GM12872 (cell line): ENCODE measurements at regions not wholly inside any gene's neighbourhood (a gene's known extent, or its start where the extent isn't known, plus 50 kb on each side); places are given as distances from the start of the nearest gene placed in this dataset.

Experiments used
- CTCF ChIP-seq: IDR thresholded peaks from 3 replicates; pipeline ENCODE4 v1.5.1; 2011; ENCODE audit warnings: low read depth, mild to moderate bottlenecking, low read length, moderate library complexity; ENCODE audit not compliant: insufficient read depth

GRCh38 chr18:67074309-67074708, 442.2 kb downstream of the DSEL start:
- no peak for TF ChIP-seq CTCF

GRCh38 chr18:67072791-67073190, 443.7 kb downstream of the DSEL start:
- TF ChIP-seq CTCF: no peak

GRCh38 chr18:67068608-67069007, 447.9 kb downstream of the DSEL start:
- no peak for TF ChIP-seq CTCF

- TF ChIP-seq CTCF: no peak
Measured at GRCh38 chr18:67047334-67047733, 443.4 kb upstream of the CDH19 start.

- TF ChIP-seq CTCF: no peak
Measured at GRCh38 chr18:67043276-67043675, 439.4 kb upstream of the CDH19 start.

GRCh38 chr18:67041334-67041733, 437.4 kb upstream of the CDH19 start:
- TF ChIP-seq CTCF: no peak

GRCh38 chr18:67035026-67035425, 431.1 kb upstream of the CDH19 start:
- TF ChIP-seq CTCF: no peak

- no peak for TF ChIP-seq CTCF
Measured at GRCh38 chr18:67023059-67023458, 419.2 kb upstream of the CDH19 start.
